Smooth muscle cell (in vitro differentiated cells): ENCODE measurements at regions not wholly inside any gene's neighbourhood (a gene's known extent, or its start where the extent isn't known, plus 50 kb on each side); places are given as distances from the start of the nearest gene placed in this dataset.

Experiments
- DNase-seq: peaks from one replicate; lab custom pipeline; 2025; ENCODE audit not compliant: unreplicated experiment; lab: John Stamatoyannopoulos, UW
- H2AFZ ChIP-seq: fragments of 200-600 bp; sonication (generic); 2 replicates; pipeline ENCODE4 v1.6.0; 2016; ENCODE audit warnings: antibody characterized with exemption, low read depth, mild to moderate bottlenecking
- H3F3A ChIP-seq: fragments of 200-600 bp; sonication (generic); 2 replicates; pipeline ENCODE4 v1.6.0; 2017; ENCODE audit warnings: antibody characterized with exemption, low read depth
- H3K27ac ChIP-seq: fragments of 200-600 bp; sonication (generic); 2 replicates; pipeline ENCODE4 v1.5.1; 2016; ENCODE audit warnings: low read depth, mild to moderate bottlenecking
- H3K27me3 ChIP-seq: fragments of 200-600 bp; sonication (generic); 2 replicates; pipeline ENCODE4 v1.6.1; 2016; ENCODE audit warnings: low read depth, mild to moderate bottlenecking
- H3K36me3 ChIP-seq: fragments of 200-600 bp; sonication (generic); 2 replicates; pipeline ENCODE4 v1.5.1; 2016; ENCODE audit warnings: low read depth
- H3K4me1 ChIP-seq: fragments of 200-600 bp; sonication (generic); 2 replicates; pipeline ENCODE4 v1.5.1; 2016; ENCODE audit warnings: low read depth
- H3K4me2 ChIP-seq: fragments of 200-600 bp; sonication (generic); 2 replicates; pipeline ENCODE4 v1.6.0; 2016; ENCODE audit warnings: mild to moderate bottlenecking
- H3K4me3 ChIP-seq: fragments of 200-600 bp; sonication (generic); 2 replicates; pipeline ENCODE4 v1.5.1; 2016; ENCODE audit warnings: mild to moderate bottlenecking
- H3K79me2 ChIP-seq: fragments of 200-600 bp; sonication (generic); 2 replicates; pipeline ENCODE4 v1.6.0; 2016; ENCODE audit warnings: low read depth, mild to moderate bottlenecking
- H3K9ac ChIP-seq: fragments of 200-600 bp; sonication (generic); 2 replicates; pipeline ENCODE4 v1.6.0; 2016; ENCODE audit warnings: low read depth
- H3K9me3 ChIP-seq: fragments of 200-600 bp; sonication (generic); replicated peaks from 2 replicates; pipeline ENCODE4 v1.5.1; 2016; ENCODE audit warnings: low read depth
- H4K20me1 ChIP-seq: fragments of 200-600 bp; sonication (generic); 2 replicates; pipeline ENCODE4 v1.6.0; 2016; ENCODE audit warnings: low read depth
- CTCF ChIP-seq: fragments of 200-600 bp; sonication (generic); IDR thresholded peaks from 2 replicates; pipeline ENCODE4 v1.5.1; 2017; ENCODE audit warnings: borderline replicate concordance, mild to moderate bottlenecking, antibody characterized with exemption; ENCODE audit not compliant: insufficient read depth, poor library complexity, severe bottlenecking
- WGBS: methylation state at CpG from one replicate; pipeline ENCODE4 v1.1.7; 2016; ENCODE audit warnings: low lambda C conversion rate; 5-methylcytosine and 5-hydroxymethylcytosine counted together

- Histone ChIP-seq H3K27ac (no peak overlapping the region), H3K4me3 (no peak overlapping the region), H3K4me1 (peaks cover 6% of the 10 kb centered on the region), H3K9me3 (no peaks in the 10 kb centered on the region), H4K20me1 (no peaks in the 10 kb centered on the region), H3K79me2 (no peaks in the 10 kb centered on the region), H2AFZ (no peak overlapping the region), H3K4me2 (no peak overlapping the region), H3K36me3 (no peaks in the 10 kb centered on the region), H3K9ac (no peak overlapping the region), H3F3A (no peaks in the 10 kb centered on the region), H3K27me3 (no peaks in the 10 kb centered on the region)
- TF ChIP-seq CTCF, result no peak
- DNase-seq, result no peak
- 91% methylated on average over 6 of the region's 6 CpGs for WGBS
Observed at GRCh38 chr9:136609160-136609475, 53.6 kb upstream of the EGFL7 start.

- H3K4me3 ChIP-seq, result no peak overlapping the region
- H3F3A ChIP-seq, result no peaks in the 10 kb centered on the region
- WGBS, result 68% methylated on average over 16 of the region's 16 CpGs
- H3K27ac ChIP-seq, result no peak overlapping the region
- H2AFZ ChIP-seq, result no peak overlapping the region
- peaks cover under 1% of the 10 kb centered on the region for H3K4me1 ChIP-seq
- no peak overlapping the region for H3K9ac ChIP-seq
- H3K79me2 ChIP-seq, result no peaks in the 10 kb centered on the region
- H3K27me3 ChIP-seq, result no peaks in the 10 kb centered on the region
- no peaks in the 10 kb centered on the region for H4K20me1 ChIP-seq
- H3K4me2 ChIP-seq, result no peak overlapping the region
- no peaks in the 10 kb centered on the region for H3K36me3 ChIP-seq
- no peak for TF ChIP-seq CTCF
- DNase-seq, result no peak
- H3K9me3 ChIP-seq, result no peaks in the 10 kb centered on the region
Observed at GRCh38 chr9:136608348-136609159, 54.2 kb upstream of the EGFL7 start.

- Histone ChIP-seq H3K4me3 (no peak overlapping the region), H3K4me1 (no peaks in the 10 kb centered on the region), H3K36me3 (no peaks in the 10 kb centered on the region), H4K20me1 (no peaks in the 10 kb centered on the region), H3K27ac (no peak overlapping the region), H3K9ac (no peak overlapping the region), H3K27me3 (no peaks in the 10 kb centered on the region), H3K9me3 (no peaks in the 10 kb centered on the region), H3F3A (no peaks in the 10 kb centered on the region), H2AFZ (no peak overlapping the region), H3K4me2 (no peak overlapping the region), H3K79me2 (no peaks in the 10 kb centered on the region)
- WGBS, result 85% methylated on average over 17 of the region's 17 CpGs
- TF ChIP-seq CTCF, result no peak
- no peak for DNase-seq
Observed at GRCh38 chr9:136607334-136607919, 55.3 kb upstream of the EGFL7 start.
